GM19324 (cell line): ENCODE measurements at regions not wholly inside any gene's neighbourhood (a gene's known extent, or its start where the extent isn't known, plus 50 kb on each side); places are given as distances from the start of the nearest gene placed in this dataset.
A peak's percentile ranks its signal among the peaks of the same experiment; 100 is the strongest.
"Not testable (repeated sequence)": the region's sequence is repeated elsewhere in the genome, so short reads cannot be mapped to it uniquely, and the experiment has no call there.

Experiments
- ATAC-seq: cut with Tn5 transposase; IDR thresholded peaks from one replicate; pipeline ENCODE4 v1.9.1; 2021; ENCODE audit warnings: mild to moderate bottlenecking, moderate library complexity; ENCODE audit not compliant: unreplicated experiment, low FRiP score

- not testable (repeated sequence) for ATAC-seq
Observed at GRCh38 chrX:3972104-3972858, 258.8 kb upstream of the PRKX start.

GRCh38 chrX:3968749-3969148, 255.3 kb upstream of the PRKX start:
- no peak for ATAC-seq

DNA sequence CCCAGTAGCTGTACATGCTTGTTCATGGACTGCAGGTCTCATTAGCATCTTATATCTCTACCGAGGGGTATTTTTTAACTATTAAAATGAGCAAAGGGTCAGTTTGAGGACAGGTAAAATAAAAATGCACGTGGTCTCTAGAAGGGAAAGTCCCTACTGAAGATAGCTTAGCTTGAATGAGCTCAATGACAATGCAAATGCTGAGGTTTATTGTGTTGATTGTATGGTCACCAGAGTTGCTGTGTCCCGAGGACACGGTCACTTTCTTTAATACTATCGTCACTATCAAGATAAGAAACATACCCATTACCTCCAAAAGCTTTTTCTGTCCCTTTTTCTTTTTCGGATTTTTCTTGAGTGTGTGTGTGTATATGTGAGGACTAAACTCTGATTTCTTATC, 250.5 kb upstream of the PRKX start:
- ATAC-seq = peak; percentile 55

DNA sequence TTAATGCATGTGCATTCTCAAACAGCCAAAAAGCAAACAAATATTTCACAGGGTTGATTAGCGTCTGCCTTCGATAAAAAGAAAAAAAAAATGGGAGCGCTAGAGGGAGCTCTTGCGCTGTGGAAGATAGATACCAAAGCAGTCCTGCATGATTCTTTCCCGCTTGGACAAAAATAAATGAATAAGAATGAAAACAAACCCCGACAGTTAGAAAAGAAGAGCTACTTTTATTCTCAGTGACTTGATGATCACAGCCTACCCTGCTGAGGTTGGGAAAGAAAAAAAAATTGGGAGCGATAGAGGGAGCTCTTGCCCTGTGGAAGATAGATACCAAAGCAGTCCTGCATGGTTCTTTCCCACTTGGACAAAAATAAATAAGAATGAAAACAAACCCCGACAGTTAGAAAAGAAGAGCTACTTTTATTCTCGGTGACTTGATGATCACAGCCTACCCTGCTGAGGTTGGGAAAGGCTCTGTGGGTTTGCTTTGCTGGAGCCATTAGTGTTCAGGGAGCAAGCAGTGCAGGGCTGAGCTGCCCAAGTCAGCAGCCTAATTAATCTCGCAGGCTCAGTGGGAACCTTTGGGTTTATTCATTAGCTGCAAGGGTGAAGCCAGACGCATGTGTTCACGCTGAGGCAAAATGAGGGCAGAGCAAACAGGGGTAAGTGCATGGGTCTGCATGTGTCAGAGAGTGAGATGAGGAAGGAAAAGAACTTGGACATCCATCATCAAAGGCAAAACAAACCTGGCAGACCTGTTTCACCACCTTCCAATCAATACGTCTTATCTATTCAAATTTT, 249.3 kb upstream of the PRKX start:
- ATAC-seq = no peak

DNA sequence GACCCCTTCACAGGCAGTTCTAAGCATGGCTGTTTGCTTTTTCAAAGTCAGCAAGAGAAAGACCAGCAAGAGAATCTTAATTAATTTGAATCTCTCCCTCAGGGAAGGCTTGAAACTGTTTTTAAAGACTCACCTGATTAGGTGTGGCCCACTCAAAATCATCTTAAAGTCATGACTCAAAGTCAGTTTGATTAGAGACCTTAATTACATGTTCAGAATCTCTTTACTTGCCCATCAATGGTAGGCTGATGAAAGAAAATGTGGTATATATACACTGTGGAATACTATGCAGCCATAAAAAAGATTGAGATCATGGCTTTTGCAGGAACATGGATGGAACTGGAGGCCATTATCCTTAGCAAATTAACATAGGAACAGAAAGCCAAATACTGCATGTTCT, 247.5 kb upstream of the PRKX start:
- no peak for ATAC-seq

DNA sequence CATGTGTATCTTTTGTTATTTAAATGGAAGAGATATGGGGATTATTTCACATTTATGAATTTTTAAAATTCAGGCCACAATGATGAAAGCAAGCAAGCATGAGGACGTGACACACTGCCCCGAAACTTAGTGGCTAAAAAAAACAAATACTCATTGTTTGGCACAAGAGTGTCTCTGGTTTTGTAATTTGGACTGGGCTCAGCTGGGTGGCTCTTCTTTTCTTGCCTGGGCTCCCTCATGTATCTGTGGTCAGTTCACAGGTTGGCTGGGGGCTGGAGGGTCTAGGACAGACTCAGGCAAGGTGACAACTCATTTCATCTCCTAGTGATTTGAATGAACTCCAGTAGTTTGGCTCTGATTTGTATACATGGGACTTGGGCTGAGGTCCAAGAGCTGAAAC, 238.4 kb upstream of the PRKX start:
- no peak for ATAC-seq

DNA sequence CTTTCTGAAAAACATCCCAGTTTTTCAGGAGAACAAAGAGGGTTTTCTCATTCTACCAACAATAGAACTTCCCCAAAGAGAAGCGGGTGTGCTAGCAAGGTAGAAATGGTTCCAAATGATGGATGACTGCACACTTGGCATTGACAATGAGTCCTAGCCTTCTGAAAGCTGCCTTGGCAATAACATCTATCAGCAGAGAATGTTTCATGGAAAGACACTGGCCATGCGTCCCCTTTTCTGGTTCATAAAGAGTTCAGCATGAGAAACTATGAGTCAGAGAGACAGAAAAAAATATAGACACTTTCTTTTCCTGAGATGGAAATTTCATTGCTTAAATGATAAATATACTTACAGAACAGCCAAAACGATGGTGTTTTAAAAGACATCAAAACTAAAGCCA, 236.9 kb upstream of the PRKX start:
- ATAC-seq = no peak

DNA sequence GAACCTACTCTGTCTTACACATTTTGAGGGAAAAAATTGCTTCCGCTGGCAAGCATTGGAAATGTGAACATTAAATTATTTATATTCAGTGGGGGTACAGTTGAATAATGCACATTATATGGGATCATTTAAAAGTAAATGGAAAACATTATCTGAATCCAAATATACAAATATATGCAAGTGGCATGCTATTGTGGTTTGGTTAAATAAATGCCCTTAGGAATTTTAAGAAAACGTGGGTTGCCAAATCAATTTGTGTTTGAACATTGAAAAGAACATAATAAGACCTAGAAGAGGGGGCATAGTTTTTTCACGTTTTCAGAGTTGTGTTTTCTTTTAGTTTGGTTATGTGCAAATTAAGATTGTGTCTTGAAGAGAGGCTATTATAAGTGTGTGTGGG, 230.5 kb upstream of the PRKX start:
- ATAC-seq = no peak

DNA sequence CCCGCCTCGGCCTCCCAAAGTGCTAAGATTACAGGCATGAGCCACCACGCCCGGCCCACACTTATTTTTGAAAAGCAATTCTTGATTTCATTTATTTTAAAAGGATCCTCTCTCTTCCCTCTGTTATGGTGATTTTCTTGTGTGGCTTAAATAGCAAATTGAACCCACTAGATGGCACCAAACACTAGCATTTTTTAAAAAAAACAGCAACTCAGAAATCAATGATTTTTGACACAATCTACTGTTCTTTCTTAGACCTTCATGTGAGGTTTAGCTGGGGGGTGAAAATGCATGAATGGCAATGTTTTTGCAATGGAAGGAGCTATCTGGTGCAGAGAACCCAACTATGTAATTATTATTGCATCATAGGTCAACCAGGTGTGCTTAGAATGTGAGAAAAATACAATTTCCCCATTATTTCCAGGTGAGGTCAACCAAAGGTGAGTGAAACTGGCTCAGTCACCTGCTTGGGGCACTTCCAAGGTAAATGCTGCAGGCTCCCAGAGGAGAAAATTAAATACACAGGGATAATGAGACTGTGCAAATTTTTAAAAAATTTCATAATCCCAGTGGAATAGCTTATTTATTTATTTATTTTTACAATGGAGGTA, 226.7 kb upstream of the PRKX start:
- ATAC-seq = no peak

- ATAC-seq = no peak
Observed at GRCh38 chrX:3938587-3938986, 225.1 kb upstream of the PRKX start.

GRCh38 chrX:3935196-3935595, 221.7 kb upstream of the PRKX start:
- not testable (repeated sequence) for ATAC-seq

DNA sequence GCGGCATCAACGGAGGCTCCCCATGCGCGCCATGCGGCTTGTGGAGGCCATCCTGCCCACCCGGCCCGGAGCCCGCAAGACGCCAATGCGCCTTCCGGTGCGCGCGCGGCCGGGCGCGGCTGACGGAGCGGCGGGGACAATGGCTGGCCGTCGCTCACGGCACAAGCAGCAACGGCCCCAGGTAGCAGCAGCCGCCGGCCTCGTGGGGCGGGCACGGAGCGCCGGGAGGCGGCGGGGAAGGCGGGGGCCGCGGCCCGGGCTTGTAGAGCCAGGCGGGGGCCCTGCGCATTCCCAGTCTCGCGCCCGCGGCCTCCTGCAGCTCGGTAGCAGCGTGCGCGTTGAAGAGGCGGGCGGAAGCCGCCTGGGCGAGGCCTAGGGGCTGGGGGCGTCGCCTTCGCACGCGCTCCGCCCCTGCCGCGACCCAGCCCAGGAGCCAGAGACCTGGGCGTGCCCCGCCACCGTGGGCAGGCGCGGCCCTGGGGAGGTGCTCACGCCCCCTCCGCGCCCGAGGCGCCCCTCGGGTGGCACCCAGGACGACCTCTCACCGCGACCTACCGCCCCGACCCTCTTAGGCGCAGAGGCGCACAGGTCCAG, 207.1 kb upstream of the PRKX start:
- peak; percentile 100 for ATAC-seq

GRCh38 chrX:3919668-3920423, 206.4 kb upstream of the PRKX start:
- ATAC-seq = peak; percentile 44

DNA sequence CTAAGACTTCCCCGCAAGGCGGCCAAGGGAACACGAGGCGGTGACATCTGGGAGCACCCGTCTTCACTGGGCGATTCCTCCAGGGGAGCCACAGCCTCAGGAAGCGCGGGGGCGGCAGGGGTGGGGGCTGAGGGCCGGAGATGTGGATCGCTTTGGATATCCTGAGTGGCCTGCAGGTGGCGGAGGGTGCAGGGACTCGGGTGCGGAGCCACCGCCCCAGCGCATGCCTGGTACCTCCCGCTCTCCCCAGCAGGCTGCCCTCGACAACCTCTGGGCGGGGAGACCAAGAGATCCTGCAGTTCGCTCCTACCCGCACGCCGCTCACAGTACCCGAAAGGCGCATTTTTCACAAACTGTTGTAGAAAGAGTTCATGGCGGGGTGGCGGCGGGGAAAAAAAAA, 201.4 kb upstream of the PRKX start:
- not testable (repeated sequence) for ATAC-seq

GRCh38 chrX:3914059-3914458, 200.6 kb upstream of the PRKX start:
- not testable (repeated sequence) for ATAC-seq

- not testable (repeated sequence) for ATAC-seq
Observed at GRCh38 chrX:3911012-3911411, 197.6 kb upstream of the PRKX start.

- not testable (repeated sequence) for ATAC-seq
Observed at GRCh38 chrX:3910611-3911010, 197.2 kb upstream of the PRKX start.

- not testable (repeated sequence) for ATAC-seq
Observed at GRCh38 chrX:3905522-3906258, 192.2 kb upstream of the PRKX start.

DNA sequence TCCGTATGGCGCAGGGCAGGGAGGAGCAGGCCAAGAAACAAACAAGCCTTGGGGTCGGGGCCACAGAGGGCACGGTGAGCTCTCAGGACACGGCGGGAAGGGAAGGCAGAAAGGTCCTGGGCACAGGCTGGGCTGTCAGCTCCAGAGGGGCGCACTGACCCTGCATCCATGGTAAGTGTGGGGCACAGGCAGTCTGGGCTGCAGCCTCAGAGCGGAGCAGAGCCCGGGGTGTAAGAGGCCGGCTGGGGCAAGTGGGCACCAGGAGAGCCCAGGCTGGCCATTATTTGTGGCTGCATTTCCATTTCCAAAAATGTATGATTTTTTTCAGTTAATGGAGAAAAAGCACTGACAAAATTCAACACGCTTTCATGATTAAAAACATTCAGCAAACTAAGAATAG, 188.8 kb upstream of the PRKX start:
- ATAC-seq = not testable (repeated sequence)

GRCh38 chrX:3896755-3897154, 183.3 kb upstream of the PRKX start:
- ATAC-seq = not testable (repeated sequence)
